Prostate gland (tissue), 2 donors: ENCODE measurements at regions not wholly inside any gene's neighbourhood (a gene's known extent, or its start where the extent isn't known, plus 50 kb on each side); places are given as distances from the start of the nearest gene placed in this dataset.

Source experiments
- DNase-seq: peaks from one replicate; pipeline ENCODE4 v3.0.0-alpha.2; 2019; ENCODE audit warnings: low spot score
- H3K27ac ChIP-seq, 2 donors: fragments of 200-600 bp; sonication (generic); 2 replicates each; pipeline ENCODE4 v1.5.1; 2017 to 2019
- H3K27me3 ChIP-seq: fragments of 200-600 bp; sonication (generic); replicated peaks from 2 replicates; pipeline ENCODE4 v1.5.1; 2019; ENCODE audit not compliant: insufficient read depth
- H3K36me3 ChIP-seq, 2 donors: fragments of 200-600 bp; sonication (generic); 1 replicate in 1 of 2; 2 replicates in 1 of 2; pipeline versions ENCODE4 v1.5.1 to v1.8.1; 2017 to 2019
- H3K4me1 ChIP-seq: fragments of 200-600 bp; sonication (generic); replicated peaks from 2 replicates; pipeline ENCODE4 v1.5.1; 2019
- H3K4me3 ChIP-seq, 2 donors: fragments of 200-600 bp; sonication (generic); 2 replicates each; pipeline ENCODE4 v1.5.1; 2017 to 2019
- H3K9me3 ChIP-seq: fragments of 200-600 bp; sonication (generic); 2 replicates; pipeline ENCODE4 v1.5.1; 2017
- POLR2A ChIP-seq: fragments of 450-650 bp; IDR thresholded peaks from one replicate; pipeline ENCODE4 v1.6.1; 2016; ENCODE audit warnings: antibody characterized with exemption, mild to moderate bottlenecking
- POLR2AphosphoS5 ChIP-seq: sonication (generic); formaldehyde crosslinking; IDR thresholded peaks from one replicate; pipeline ENCODE4 v1.6.1; 2017; ENCODE audit warnings: antibody characterized with exemption
- WGBS: methylation state at CpG from one replicate; pipeline ENCODE4 v1.1.5; 2018; 5-methylcytosine and 5-hydroxymethylcytosine counted together
- intact Hi-C: fragments of 100-400 bp; cut with DNase I; formaldehyde crosslinking; loops from one replicate; pipeline ENCODE4 v1.14.2; 2022
- TF ChIP-seq, protein P1 (sequence below), 4 experiments: fragments of 200-600 bp in 2 of 4; fragments of 450-650 bp in 2 of 4; sonication (generic) in 2 of 4; IDR thresholded peaks; 1 replicate in 3 of 4; 2 replicates in 1 of 4; pipeline ENCODE4 v1.5.1; 2016 to 2019; ENCODE audit warnings: antibody characterized with exemption in 4 of 4, mild to moderate bottlenecking in 2 of 4, moderate library complexity in 2 of 4

DNA sequence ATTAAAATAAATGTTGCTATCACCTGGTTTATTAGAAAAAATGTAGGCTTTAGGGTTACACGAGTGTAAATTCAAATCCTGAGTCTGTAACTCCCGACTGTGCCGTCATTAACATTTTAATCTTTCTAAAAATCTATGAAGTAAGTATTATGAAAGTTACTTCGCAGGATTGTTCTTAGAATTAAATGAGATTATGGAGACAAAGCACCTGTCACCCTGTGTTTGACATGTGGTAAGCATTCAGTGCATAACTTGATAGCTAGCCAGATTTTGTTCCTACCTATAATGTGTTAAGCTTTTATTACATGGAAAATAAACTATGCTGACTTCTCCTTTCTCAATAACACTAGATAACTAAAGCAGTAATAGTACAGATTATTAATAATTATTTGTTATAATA is 429.7 kb upstream of the MMS22L start:
- Histone ChIP-seq H3K4me1 (no peaks in the 10 kb centered on the region), H3K4me3 (no peak overlapping the region), H3K36me3 (no peaks in the 10 kb centered on the region), H3K9me3 (no peaks in the 10 kb centered on the region), H3K27ac (no peak overlapping the region), H3K27me3 (no peaks in the 10 kb centered on the region)
- DNase-seq, result no peak
- no peak for TF ChIP-seq POLR2AphosphoS5
- TF ChIP-seq, protein P1, sequence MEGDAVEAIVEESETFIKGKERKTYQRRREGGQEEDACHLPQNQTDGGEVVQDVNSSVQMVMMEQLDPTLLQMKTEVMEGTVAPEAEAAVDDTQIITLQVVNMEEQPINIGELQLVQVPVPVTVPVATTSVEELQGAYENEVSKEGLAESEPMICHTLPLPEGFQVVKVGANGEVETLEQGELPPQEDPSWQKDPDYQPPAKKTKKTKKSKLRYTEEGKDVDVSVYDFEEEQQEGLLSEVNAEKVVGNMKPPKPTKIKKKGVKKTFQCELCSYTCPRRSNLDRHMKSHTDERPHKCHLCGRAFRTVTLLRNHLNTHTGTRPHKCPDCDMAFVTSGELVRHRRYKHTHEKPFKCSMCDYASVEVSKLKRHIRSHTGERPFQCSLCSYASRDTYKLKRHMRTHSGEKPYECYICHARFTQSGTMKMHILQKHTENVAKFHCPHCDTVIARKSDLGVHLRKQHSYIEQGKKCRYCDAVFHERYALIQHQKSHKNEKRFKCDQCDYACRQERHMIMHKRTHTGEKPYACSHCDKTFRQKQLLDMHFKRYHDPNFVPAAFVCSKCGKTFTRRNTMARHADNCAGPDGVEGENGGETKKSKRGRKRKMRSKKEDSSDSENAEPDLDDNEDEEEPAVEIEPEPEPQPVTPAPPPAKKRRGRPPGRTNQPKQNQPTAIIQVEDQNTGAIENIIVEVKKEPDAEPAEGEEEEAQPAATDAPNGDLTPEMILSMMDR (IDR thresholded peaks at IDR 0.05), result no peak
- no peak for TF ChIP-seq POLR2A
- intact Hi-C loops, result no loop called here
- WGBS, result 59% methylated on average over 4 of the region's 4 CpGs

DNA sequence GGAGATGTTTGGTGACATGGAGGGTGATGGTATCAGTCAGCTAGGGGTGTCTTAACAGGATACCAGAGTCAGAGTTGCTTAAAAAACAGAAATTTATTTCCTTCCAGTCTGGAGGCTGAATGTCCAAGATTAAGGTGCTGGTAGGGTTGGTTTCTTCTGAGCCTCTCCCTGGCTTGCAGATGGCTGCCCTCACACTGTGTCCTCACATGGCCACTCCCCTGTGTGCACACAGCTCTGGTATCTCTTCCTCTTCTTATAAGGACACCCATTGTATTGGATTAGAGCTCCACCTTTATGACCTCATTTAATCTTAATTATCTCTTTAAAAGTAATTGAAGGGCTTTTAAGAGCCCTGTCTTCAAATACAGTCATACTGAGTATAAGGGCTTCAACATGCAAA is 431.8 kb upstream of the MMS22L start:
- Histone ChIP-seq H3K27me3 (no peaks in the 10 kb centered on the region), H3K4me3 (no peak overlapping the region), H3K36me3 (no peaks in the 10 kb centered on the region), H3K9me3 (no peaks in the 10 kb centered on the region), H3K4me1 (no peaks in the 10 kb centered on the region), H3K27ac (no peak overlapping the region)
- TF ChIP-seq, protein P1 (IDR thresholded peaks at IDR 0.05), result no peak
- TF ChIP-seq POLR2AphosphoS5 (no peak), POLR2A (no peak)
- DNase-seq, result no peak
- intact Hi-C loops, result no loop called here

DNA sequence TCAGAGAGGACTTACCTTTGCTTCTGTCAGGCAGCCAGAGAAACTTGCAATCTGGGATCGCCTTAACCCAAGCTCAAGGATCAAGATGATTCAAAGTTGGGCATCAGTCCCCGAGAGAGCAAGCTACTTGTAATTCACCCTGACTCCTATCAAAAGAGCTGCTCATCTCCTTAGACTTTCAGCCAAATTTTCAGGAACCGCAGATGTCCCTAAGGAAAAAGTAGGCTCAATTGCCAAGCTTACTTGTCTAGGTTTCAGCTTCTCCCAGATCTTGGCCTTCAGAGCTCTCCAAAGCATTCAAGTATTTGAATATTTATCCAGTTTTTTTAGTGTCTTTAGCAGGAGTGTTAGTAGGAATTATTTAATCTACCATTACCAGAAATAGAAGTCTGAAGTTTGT is 434.1 kb upstream of the MMS22L start:
- Histone ChIP-seq H3K9me3 (no peaks in the 10 kb centered on the region), H3K36me3 (no peaks in the 10 kb centered on the region), H3K27ac (no peak overlapping the region), H3K27me3 (no peaks in the 10 kb centered on the region), H3K4me3 (no peak overlapping the region), H3K4me1 (no peaks in the 10 kb centered on the region)
- no peak for DNase-seq
- 79% methylated on average over 3 of the region's 3 CpGs for WGBS
- TF ChIP-seq POLR2AphosphoS5 (no peak), POLR2A (no peak)
- TF ChIP-seq, protein P1 (IDR thresholded peaks at IDR 0.05), result no peak
- intact Hi-C loops, result no loop called here

DNA sequence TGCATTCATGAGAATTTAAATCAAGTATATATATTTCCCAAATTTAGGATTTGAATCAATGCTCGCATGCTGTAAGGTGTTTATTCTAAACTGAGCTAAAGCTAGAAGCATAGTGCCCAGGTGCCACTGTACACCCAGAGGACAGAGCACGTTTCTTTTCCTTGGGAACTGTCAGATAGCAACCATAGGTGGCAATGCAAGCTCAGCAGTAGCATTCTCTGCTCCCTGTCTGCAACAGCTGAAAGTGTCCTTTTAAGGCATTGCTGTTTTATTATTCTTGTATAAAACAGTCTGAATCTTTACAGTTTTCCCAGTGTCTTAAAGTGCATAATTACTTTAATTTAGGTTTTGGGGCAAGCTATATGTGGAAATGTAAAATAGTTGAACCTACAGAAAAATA is 443.4 kb upstream of the MMS22L start:
- no peak for DNase-seq
- H3K27ac ChIP-seq, result no peak overlapping the region
- no peaks in the 10 kb centered on the region for H3K9me3 ChIP-seq
- no peaks in the 10 kb centered on the region for H3K36me3 ChIP-seq
- WGBS, result 43% methylated on average over 2 of the region's 2 CpGs
- intact Hi-C loops, result no loop called here
- TF ChIP-seq POLR2A, result no peak
- H3K4me3 ChIP-seq, result no peak overlapping the region
- no peaks in the 10 kb centered on the region for H3K4me1 ChIP-seq
- H3K27me3 ChIP-seq, result no peaks in the 10 kb centered on the region

DNA sequence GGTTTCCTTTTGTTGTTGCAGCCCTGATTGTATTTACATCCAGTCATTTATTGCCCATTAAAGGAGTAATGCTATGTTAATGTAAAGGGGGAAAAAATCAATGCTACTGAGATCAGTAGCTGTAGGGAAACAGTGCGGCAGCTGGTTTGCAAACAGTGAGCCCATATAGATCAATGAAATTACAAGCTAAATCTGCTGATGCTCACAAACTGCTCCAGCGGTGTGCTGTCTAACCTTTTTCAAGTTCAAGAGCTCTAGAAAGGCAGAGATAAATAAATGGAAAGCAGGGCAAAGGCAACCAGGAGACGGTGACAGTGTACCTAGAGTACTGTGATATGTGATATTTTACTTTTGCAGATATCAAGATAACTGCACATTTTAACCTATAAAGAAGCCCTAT is 449.0 kb upstream of the MMS22L start:
- Histone ChIP-seq H3K27ac (no peak overlapping the region), H3K4me1 (no peaks in the 10 kb centered on the region), H3K4me3 (no peak overlapping the region), H3K9me3 (no peaks in the 10 kb centered on the region), H3K27me3 (no peaks in the 10 kb centered on the region), H3K36me3 (no peaks in the 10 kb centered on the region)
- TF ChIP-seq POLR2A, result no peak
- TF ChIP-seq, protein P1 (IDR thresholded peaks at IDR 0.05), result no peak
- TF ChIP-seq POLR2AphosphoS5, result no peak
- WGBS, result 27% methylated on average over 3 of the region's 3 CpGs
- DNase-seq, result no peak
- intact Hi-C loops, result no loop called here

DNA sequence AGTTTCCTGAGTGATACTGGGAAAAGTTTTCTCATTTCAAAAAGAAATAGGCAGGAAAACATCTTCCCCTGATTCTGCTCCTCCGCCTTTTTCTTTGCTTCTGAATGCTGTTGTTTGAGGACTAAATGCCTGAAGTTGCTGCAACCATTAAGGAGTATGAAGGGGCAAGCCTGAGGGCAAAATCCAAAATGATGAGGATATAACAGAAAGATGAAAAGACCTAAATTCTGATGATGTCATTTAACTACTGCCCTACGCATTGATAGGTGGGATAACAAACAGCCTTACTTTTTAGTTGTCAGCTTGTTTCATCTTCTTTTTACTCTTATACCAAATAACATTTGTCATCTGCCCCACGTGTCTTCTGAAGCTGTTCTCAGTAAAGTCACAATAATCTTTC is 474.6 kb upstream of the MMS22L start:
- H3K27ac ChIP-seq, result no peak overlapping the region
- no peaks in the 10 kb centered on the region for H3K36me3 ChIP-seq
- H3K9me3 ChIP-seq, result no peaks in the 10 kb centered on the region
- TF ChIP-seq, protein P1 (IDR thresholded peaks at IDR 0.05), result no peak
- TF ChIP-seq POLR2A (no peak), POLR2AphosphoS5 (no peak)
- no peak overlapping the region for H3K4me3 ChIP-seq
- no peak for DNase-seq
- H3K4me1 ChIP-seq, result no peaks in the 10 kb centered on the region
- H3K27me3 ChIP-seq, result no peaks in the 10 kb centered on the region
- intact Hi-C loops, result no loop called here
- 81% methylated on average over 3 of the region's 3 CpGs for WGBS
